Activated naive CD4-positive, alpha-beta T cell treated with anti-CD3 and anti-CD28 coated beads, Interleukin-2, amount 10 ng/mL, durations not matched to agents 7 days and 5 days (primary cell): ENCODE measurements at regions not wholly inside any gene's neighbourhood (a gene's known extent, or its start where the extent isn't known, plus 50 kb on each side); places are given as distances from the start of the nearest gene placed in this dataset.
A peak's percentile ranks its signal among the peaks of the same experiment; 100 is the strongest.
"Not testable (repeated sequence)": the region's sequence is repeated elsewhere in the genome, so short reads cannot be mapped to it uniquely, and the experiment has no call there.

Experiments
- CTCF ChIA-PET: fragments of 350-600 bp; sonication (Branson Sonifier 250); formaldehyde crosslinking; loops from one replicate; lab custom pipeline; 2021; ENCODE audit warnings: antibody characterized with exemption; lab: Charles Lee
- DNase-seq: peaks from one replicate; pipeline ENCODE4 v3.0.0-alpha.2; 2020
- H3K27ac Mint-ChIP-seq: one replicate; pipeline ENCODE4 v1.8.0; 2021; ENCODE audit warnings: mild to moderate bottlenecking, moderate library complexity, mixed read lengths
- H3K27me3 Mint-ChIP-seq: one replicate; pipeline ENCODE4 v1.8.0; 2021; ENCODE audit warnings: mild to moderate bottlenecking, mixed read lengths
- H3K36me3 Mint-ChIP-seq: one replicate; pipeline ENCODE4 v1.8.0; 2021; ENCODE audit warnings: mixed read lengths
- H3K4me1 Mint-ChIP-seq: one replicate; pipeline ENCODE4 v1.8.0; 2021; ENCODE audit warnings: mixed read lengths
- H3K4me3 Mint-ChIP-seq: one replicate; pipeline ENCODE4 v1.8.0; 2021; ENCODE audit warnings: mild to moderate bottlenecking, moderate library complexity, mixed read lengths
- H3K9me3 Mint-ChIP-seq: one replicate; pipeline ENCODE4 v1.8.0; 2021; ENCODE audit warnings: mixed read lengths

DNA sequence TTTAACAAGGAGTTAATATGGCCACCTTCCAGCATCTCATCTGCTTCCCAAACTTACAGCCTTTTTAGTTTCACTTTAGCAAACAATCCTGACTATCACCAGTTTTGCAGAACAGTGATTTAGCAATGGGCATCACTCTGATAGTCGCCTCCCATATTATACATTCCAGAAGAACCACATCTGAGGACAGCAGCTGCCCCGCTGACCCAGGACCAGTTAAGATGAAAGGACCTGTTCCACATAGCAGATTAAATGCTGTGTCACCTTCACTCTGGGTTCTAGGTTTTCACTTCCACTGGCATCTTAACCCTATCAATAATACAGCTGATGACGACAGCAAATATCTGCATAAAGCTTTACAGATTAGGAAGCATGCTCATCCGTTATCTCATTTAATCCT, 99.8 kb downstream of the TRIM69 start:
- H3K4me1 Mint-ChIP-seq = peaks cover 6% of the 10 kb centered on the region
- no peaks in the 10 kb centered on the region for H3K9me3 Mint-ChIP-seq
- H3K4me3 Mint-ChIP-seq = no peak overlapping the region
- H3K27ac Mint-ChIP-seq = no peak overlapping the region
- CTCF ChIA-PET = no interaction called here
- DNase-seq = no peak
- H3K27me3 Mint-ChIP-seq = peaks cover 6% of the 10 kb centered on the region
- no peaks in the 10 kb centered on the region for H3K36me3 Mint-ChIP-seq

DNA sequence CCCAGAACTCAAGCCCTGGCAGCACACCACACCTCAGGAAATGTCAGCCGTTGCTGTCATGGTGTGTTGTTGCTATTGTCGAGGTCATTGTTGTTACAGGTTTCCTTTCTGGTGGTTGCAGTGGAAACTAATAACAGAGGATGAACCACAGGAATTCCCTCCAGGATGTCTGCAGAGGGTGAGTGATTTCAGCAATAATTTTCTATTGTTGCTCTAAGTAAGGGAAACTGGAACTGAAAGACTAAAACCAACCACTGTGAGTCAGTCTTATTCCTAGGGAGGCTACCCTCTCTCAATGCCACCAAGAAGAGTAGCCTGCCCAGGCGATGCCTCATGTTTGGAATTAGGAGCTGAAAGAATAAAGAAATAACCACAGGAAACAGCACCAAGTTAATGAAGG, 102.6 kb downstream of the TRIM69 start:
- CTCF ChIA-PET = interaction anchor here (1.0 kb wide), 1 partner anchor 15 kb away, joined by 3 read pairs; no protein-coding TSS in a partner anchor

GRCh38 chr15:44841762-44842161, 105.4 kb downstream of the TRIM69 start:
- CTCF ChIA-PET = interaction anchor here (2.2 kb wide), 1 partner anchor 11 kb away, joined by 7 read pairs; no protein-coding TSS in a partner anchor
- not testable (repeated sequence) for H3K27ac Mint-ChIP-seq, H3K4me1 Mint-ChIP-seq, H3K36me3 Mint-ChIP-seq, H3K27me3 Mint-ChIP-seq, H3K9me3 Mint-ChIP-seq, DNase-seq, H3K4me3 Mint-ChIP-seq

More for the DNA sequence above, 102.6 kb downstream of the TRIM69 start:
- not testable (repeated sequence) for DNase-seq, H3K9me3 Mint-ChIP-seq, H3K4me3 Mint-ChIP-seq, H3K27me3 Mint-ChIP-seq, H3K36me3 Mint-ChIP-seq, H3K27ac Mint-ChIP-seq, H3K4me1 Mint-ChIP-seq

- not testable (repeated sequence) for H3K4me3 Mint-ChIP-seq
These were observed 106.6 kb downstream of the TRIM69 start for GRCh38 chr15:44842883-44843282.

DNA sequence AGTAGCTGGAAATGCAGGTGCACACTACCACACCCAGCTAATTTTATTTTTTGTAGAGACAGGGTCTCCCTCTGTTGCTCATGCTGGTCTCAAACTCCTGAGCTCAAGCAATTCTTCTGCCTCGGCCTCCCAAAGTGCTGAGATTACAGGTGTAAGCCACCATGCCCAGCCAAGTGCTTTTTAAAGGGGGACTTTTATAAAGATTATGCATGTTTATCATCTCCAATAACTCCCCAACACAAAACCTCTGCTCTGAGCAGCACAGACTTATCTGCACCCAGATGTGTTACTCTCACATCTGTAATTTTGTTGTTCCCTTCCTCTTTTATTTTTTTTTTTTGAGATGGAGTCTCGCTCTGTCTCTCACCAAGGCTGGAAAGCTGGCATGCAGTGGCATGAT, 108.6 kb downstream of the TRIM69 start:
- H3K4me1 Mint-ChIP-seq, DNase-seq, CTCF ChIA-PET, H3K4me3 Mint-ChIP-seq, H3K9me3 Mint-ChIP-seq, H3K36me3 Mint-ChIP-seq, H3K27ac Mint-ChIP-seq, H3K27me3 Mint-ChIP-seq: not testable (repeated sequence)

More at GRCh38 chr15:44842883-44843282, 106.6 kb downstream of the TRIM69 start:
- H3K27me3 Mint-ChIP-seq, H3K9me3 Mint-ChIP-seq, H3K4me1 Mint-ChIP-seq, DNase-seq, H3K36me3 Mint-ChIP-seq, H3K27ac Mint-ChIP-seq: not testable (repeated sequence)
- CTCF ChIA-PET = interaction anchor here (0.6 kb wide), 1 partner anchor 236 kb away, joined by 3 read pairs; no protein-coding TSS in a partner anchor

GRCh38 chr15:44846156-44846555, 109.8 kb downstream of the TRIM69 start:
- H3K9me3 Mint-ChIP-seq, H3K27ac Mint-ChIP-seq, CTCF ChIA-PET, H3K36me3 Mint-ChIP-seq, H3K4me1 Mint-ChIP-seq, H3K27me3 Mint-ChIP-seq, H3K4me3 Mint-ChIP-seq, DNase-seq: not testable (repeated sequence)

- not testable (repeated sequence) for H3K9me3 Mint-ChIP-seq, H3K4me3 Mint-ChIP-seq, H3K4me1 Mint-ChIP-seq
These were observed 108.9 kb upstream of the TERB2 start for GRCh38 chr15:44847555-44847954.

DNA sequence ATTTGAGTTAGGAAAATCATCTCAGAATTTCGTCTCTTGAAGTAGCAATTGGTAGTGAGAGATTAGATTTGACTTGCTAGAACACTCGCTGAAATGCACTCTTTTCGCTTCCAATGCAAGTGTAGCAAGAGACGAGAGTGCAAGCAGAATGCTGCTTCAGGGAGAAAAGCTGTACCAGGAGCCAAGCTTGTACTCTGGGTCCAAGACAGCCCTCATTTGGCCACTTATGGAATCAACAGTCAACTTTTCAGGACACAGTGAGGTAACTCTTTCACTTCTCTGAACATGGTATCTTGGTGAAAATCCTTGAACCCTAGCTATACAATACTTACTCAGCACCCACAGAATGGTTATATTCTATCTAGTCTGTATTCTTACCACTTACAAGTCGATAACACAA, 107.6 kb upstream of the TERB2 start:
- H3K4me1 Mint-ChIP-seq, H3K4me3 Mint-ChIP-seq, H3K27ac Mint-ChIP-seq, DNase-seq, H3K27me3 Mint-ChIP-seq, H3K36me3 Mint-ChIP-seq, H3K9me3 Mint-ChIP-seq, CTCF ChIA-PET: not testable (repeated sequence)

More at GRCh38 chr15:44847555-44847954, 108.9 kb upstream of the TERB2 start:
- CTCF ChIA-PET, H3K27ac Mint-ChIP-seq, H3K36me3 Mint-ChIP-seq, H3K27me3 Mint-ChIP-seq, DNase-seq: not testable (repeated sequence)

DNA sequence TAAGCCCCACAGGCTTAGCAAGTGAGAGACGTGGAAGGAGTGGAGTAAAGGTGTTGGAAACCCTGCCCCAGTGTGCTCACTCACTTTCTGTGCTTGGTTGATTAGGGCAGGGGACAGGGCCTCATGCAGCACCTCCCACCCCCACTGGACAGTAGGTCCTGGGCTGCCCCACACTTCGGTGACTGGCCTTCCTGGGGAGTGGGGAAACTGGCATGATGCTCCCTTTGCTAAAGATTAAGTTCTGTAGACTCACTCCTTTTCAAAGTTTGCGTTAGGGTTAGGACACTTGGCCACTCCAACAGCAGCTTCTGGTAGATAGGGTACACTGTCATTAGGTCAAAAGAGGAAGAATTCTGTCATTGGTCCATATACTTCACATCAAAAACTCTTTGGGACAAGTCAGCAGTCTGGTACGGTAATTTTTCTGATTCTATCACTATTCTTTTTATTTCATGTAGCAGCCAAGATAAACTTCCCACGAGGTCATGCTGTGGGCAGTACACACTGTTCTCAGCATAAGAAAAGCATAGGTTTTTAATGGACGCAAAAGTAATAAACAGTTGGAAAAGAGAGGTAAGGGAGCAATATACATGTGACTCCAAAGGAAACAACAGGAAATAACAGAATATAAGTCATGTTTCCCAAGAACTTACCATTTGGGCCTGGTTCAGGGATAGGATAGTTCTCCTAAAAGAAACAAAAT, 106.6 kb upstream of the TERB2 start:
- H3K27me3 Mint-ChIP-seq, H3K4me3 Mint-ChIP-seq, CTCF ChIA-PET, H3K36me3 Mint-ChIP-seq, DNase-seq, H3K4me1 Mint-ChIP-seq, H3K9me3 Mint-ChIP-seq, H3K27ac Mint-ChIP-seq: not testable (repeated sequence)

GRCh38 chr15:44853304-44853950, 103.1 kb upstream of the TERB2 start:
- CTCF ChIA-PET = interaction anchor here (0.5 to 2.1 kb wide), 12 partner anchors 9 to 264 kb away, joined by 3 to 15 read pairs (median 4); partner anchors contain the start of gene TRIM69
- not testable (repeated sequence) for H3K4me1 Mint-ChIP-seq, H3K36me3 Mint-ChIP-seq

GRCh38 chr15:44854696-44855095, 101.8 kb upstream of the TERB2 start:
- not testable (repeated sequence) for H3K9me3 Mint-ChIP-seq, H3K4me1 Mint-ChIP-seq, H3K36me3 Mint-ChIP-seq, H3K27ac Mint-ChIP-seq, DNase-seq, H3K27me3 Mint-ChIP-seq, H3K4me3 Mint-ChIP-seq
- CTCF ChIA-PET = interaction anchor here (1.7 kb wide), 1 partner anchor 183 kb away, joined by 15 read pairs; no protein-coding TSS in a partner anchor

More at GRCh38 chr15:44853304-44853950, 103.1 kb upstream of the TERB2 start:
- peak; percentile 74 for DNase-seq
- not testable (repeated sequence) for H3K27ac Mint-ChIP-seq, H3K4me3 Mint-ChIP-seq, H3K27me3 Mint-ChIP-seq, H3K9me3 Mint-ChIP-seq

DNA sequence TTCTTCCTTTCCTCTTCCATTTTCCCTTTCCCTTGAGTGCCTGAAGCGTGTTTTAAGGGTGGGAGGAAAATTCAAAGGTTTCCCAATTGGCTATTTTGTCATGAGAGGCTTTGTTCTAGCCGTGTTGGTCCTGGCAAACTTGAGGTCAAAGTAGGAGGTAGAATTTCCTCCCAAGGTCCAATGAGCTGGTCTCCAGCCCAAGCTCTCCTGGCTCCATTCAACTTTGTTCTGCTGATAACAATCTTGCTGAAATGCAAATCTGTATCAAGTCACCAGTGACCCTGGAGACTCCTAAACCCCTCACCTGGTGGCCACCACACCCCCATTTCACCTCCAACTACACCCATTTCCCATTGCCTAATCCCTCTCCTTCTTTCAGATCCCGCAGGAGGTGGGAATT, 100.2 kb upstream of the TERB2 start:
- CTCF ChIA-PET = not testable (repeated sequence)

GRCh38 chr15:44857164-44857710, 99.2 kb upstream of the TERB2 start:
- H3K9me3 Mint-ChIP-seq = not testable (repeated sequence)

More for the DNA sequence above, 100.2 kb upstream of the TERB2 start:
- H3K36me3 Mint-ChIP-seq, H3K4me1 Mint-ChIP-seq, H3K27me3 Mint-ChIP-seq, H3K9me3 Mint-ChIP-seq, H3K27ac Mint-ChIP-seq, DNase-seq, H3K4me3 Mint-ChIP-seq: not testable (repeated sequence)

GRCh38 chr15:44859088-44859487, 97.4 kb upstream of the TERB2 start:
- H3K36me3 Mint-ChIP-seq, H3K27ac Mint-ChIP-seq, H3K27me3 Mint-ChIP-seq, CTCF ChIA-PET, DNase-seq, H3K9me3 Mint-ChIP-seq, H3K4me1 Mint-ChIP-seq, H3K4me3 Mint-ChIP-seq: not testable (repeated sequence)

More at GRCh38 chr15:44857164-44857710, 99.2 kb upstream of the TERB2 start:
- H3K27ac Mint-ChIP-seq, H3K4me1 Mint-ChIP-seq, H3K27me3 Mint-ChIP-seq, H3K4me3 Mint-ChIP-seq, H3K36me3 Mint-ChIP-seq, DNase-seq, CTCF ChIA-PET: not testable (repeated sequence)

DNA sequence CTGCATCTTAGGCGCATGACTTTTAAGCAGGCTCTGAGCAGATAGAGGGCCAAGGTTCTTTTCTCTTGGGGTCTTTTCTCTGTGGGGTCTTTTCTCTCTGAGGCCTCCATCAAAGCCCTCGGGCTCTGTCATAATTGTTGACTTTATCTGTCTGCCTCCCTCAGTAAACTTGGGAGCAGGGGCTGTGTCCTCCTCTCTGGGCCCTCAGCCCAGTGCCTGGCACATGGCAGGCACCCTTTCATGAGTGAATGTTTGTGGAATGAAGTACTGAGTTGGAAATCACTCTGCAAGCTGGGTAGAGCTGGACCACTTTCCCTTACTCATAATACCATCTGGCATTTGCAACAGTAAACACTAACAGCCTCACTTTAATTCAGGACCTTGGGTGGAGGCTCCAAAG, 96.3 kb upstream of the TERB2 start:
- H3K27ac Mint-ChIP-seq, H3K4me1 Mint-ChIP-seq, CTCF ChIA-PET, H3K9me3 Mint-ChIP-seq, H3K27me3 Mint-ChIP-seq, DNase-seq, H3K36me3 Mint-ChIP-seq, H3K4me3 Mint-ChIP-seq: not testable (repeated sequence)
